ENCODE measurements at regions not wholly inside any gene's neighbourhood (a gene's known extent, or its start where the extent isn't known, plus 50 kb on each side); places are given as distances from the start of the nearest gene placed in this dataset.

DNA sequence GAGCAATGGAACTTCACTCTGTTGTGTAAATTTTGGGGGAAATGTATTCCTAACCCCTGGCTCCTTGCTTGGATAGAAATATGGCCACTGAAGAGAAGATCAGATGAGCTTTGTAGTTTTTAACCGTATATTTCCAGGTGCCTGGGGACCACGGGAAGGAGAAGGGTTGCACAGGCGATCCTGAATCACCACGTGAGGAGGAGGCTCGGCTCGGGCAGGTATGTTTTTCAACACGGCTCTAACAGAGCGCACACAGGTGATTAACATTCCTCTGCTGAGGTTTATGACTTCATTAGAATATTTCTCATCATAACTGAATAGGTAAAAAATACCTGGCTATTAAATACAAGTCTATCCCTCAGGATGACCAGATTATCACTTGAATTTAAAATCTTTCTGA, 495.0 kb upstream of the ZFHX3 start:
- TF ChIP-seq ZSCAN12 (CRISPR knock-in tag; IDR thresholded peaks at IDR 0.05) (no peak), SMC3 (IDR thresholded peaks at IDR 0.05; ENCODE audit: low read length) (no peak)
- TF ChIP-seq, protein P1, sequence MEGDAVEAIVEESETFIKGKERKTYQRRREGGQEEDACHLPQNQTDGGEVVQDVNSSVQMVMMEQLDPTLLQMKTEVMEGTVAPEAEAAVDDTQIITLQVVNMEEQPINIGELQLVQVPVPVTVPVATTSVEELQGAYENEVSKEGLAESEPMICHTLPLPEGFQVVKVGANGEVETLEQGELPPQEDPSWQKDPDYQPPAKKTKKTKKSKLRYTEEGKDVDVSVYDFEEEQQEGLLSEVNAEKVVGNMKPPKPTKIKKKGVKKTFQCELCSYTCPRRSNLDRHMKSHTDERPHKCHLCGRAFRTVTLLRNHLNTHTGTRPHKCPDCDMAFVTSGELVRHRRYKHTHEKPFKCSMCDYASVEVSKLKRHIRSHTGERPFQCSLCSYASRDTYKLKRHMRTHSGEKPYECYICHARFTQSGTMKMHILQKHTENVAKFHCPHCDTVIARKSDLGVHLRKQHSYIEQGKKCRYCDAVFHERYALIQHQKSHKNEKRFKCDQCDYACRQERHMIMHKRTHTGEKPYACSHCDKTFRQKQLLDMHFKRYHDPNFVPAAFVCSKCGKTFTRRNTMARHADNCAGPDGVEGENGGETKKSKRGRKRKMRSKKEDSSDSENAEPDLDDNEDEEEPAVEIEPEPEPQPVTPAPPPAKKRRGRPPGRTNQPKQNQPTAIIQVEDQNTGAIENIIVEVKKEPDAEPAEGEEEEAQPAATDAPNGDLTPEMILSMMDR (CRISPR knock-in tag; IDR thresholded peaks at IDR 0.05): no peak
- TF ChIP-seq, protein P2, sequence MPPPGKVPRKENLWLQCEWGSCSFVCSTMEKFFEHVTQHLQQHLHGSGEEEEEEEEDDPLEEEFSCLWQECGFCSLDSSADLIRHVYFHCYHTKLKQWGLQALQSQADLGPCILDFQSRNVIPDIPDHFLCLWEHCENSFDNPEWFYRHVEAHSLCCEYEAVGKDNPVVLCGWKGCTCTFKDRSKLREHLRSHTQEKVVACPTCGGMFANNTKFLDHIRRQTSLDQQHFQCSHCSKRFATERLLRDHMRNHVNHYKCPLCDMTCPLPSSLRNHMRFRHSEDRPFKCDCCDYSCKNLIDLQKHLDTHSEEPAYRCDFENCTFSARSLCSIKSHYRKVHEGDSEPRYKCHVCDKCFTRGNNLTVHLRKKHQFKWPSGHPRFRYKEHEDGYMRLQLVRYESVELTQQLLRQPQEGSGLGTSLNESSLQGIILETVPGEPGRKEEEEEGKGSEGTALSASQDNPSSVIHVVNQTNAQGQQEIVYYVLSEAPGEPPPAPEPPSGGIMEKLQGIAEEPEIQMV (CRISPR knock-in tag; IDR thresholded peaks at IDR 0.05; ENCODE audit: low read depth): no peak

Measured in HepG2 (cell line).